ENCODE measurements at regions not wholly inside any gene's neighbourhood (a gene's known extent, or its start where the extent isn't known, plus 50 kb on each side); places are given as distances from the start of the nearest gene placed in this dataset.
A peak's percentile ranks its signal among the peaks of the same experiment; 100 is the strongest.

DNA sequence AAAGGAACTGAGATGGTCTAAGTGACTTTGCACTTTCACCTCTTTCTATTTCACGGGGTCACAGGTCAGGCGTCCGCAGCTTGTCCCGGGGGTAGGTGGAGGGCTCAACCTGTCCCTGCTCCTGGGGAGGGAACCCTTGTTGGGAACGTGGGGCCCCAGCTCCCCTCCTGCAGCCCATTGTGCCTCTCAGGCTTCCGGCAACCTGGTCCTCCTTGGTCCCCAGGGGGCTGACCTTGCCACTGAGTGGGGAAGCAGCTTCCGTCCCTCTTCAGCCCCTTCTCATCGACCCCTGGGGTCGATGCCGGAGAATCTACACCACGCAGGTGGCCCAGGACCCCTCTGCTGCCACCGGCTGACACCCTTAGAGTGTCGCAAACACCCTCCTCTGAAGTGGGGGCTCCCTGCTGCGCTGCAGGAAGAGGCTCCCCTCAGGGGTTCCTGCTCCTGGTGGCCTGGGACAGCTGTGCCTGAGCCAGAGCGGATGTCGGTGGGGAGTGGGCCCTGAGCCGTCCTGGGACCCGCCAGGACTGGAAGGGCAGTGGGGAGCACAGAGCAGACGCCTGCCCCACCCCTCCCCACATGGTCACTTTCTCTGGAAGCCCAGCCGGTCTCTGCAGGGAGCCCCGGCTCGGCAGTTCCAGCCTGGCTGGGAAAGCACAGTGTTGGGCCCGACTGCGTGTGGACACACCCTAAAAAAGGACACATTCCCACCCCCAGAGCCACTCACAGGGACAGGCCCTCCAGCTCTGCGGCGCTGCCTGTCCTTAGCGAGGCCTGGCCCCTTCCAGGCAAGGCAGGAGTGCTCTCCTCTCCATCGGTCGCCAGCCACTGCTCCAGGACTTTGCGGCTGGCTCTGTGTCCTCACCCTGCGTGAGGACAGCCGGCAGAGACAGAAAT, 357.5 kb upstream of the SHH start:
- Histone ChIP-seq H3K4me3 (ENCODE audit: insufficient read depth, low read depth, low read length) (no peak overlapping the region), H3K56ac (ENCODE audit: extremely low read depth, insufficient read depth, low read length) (no peak overlapping the region), H4K20me1 (ENCODE audit: insufficient read depth, low read length) (no peaks in the 10 kb centered on the region), H3K14ac (replicated peaks; ENCODE audit: low read depth, low read length) (no peak overlapping the region), H4K91ac (ENCODE audit: insufficient read depth, low read depth, low read length) (no peak overlapping the region), H3K36me3 (ENCODE audit: control insufficient read depth, insufficient read depth, low read length) (no peaks in the 10 kb centered on the region), H2BK5ac (ENCODE audit: low read depth, low read length, poor library complexity, severe bottlenecking) (no peak overlapping the region), H3K9ac (ENCODE audit: low read depth, low read length) (no peak overlapping the region), H4K8ac (ENCODE audit: low read depth in 2 of 2, low read length in 2 of 2) (no peak overlapping the region), H2BK15ac (ENCODE audit: low read depth, low read length) (no peak overlapping the region), H2AK5ac (ENCODE audit: low read depth, low read length) (no peak overlapping the region), H2BK120ac (ENCODE audit: low read depth, low read length) (no peak overlapping the region), H3K23ac (ENCODE audit: low read depth, low read length) (no peak overlapping the region), H2AK9ac (replicated peaks; ENCODE audit: low read depth, low read length, poor library complexity) (peak overlapping the region; percentile 28), H3K27ac (ENCODE audit: insufficient read depth, low read length) (no peak overlapping the region), H2BK20ac (ENCODE audit: low read depth, low read length) (no peak overlapping the region), H2AFZ (replicated peaks; ENCODE audit: low read length, poor library complexity) (no peak overlapping the region), H3K4ac (ENCODE audit: low read depth, low read length) (no peak overlapping the region), H3K4me1 (ENCODE audit: control insufficient read depth, insufficient read depth, low read length) (no peaks in the 10 kb centered on the region), H3K4me2 (ENCODE audit: low read depth, low read length) (no peak overlapping the region), H3K18ac (ENCODE audit: low read depth, low read length) (no peak overlapping the region), H4K5ac (ENCODE audit: low read depth, low read length) (no peak overlapping the region), H3K9me3 (ENCODE audit: control insufficient read depth, insufficient read depth, low read length) (peaks cover 36% of the 10 kb centered on the region), H3K9me1 (ENCODE audit: insufficient read depth, low read length) (no peaks in the 10 kb centered on the region), H3K79me1 (ENCODE audit: low read depth in 1 of 2, low read length in 2 of 2) (no peaks in the 10 kb centered on the region), H3K27me3 (ENCODE audit: control insufficient read depth, insufficient read depth, low read length) (no peaks in the 10 kb centered on the region)
- DNase-seq (no peak), ATAC-seq (ENCODE audit: low read depth) (no peak)
- intact Hi-C loops (cut with micrococcal nuclease): no loop called here
- POLR2A ChIA-PET (ENCODE audit: unreplicated experiment): no interaction called here
- CTCF ChIA-PET: no interaction called here
- in situ Hi-C loops (cut with MboI; ENCODE audit: low sequenced_read_pairs): no loop called here
- TF ChIP-seq RCOR1 (IDR thresholded peaks at IDR 0.05; ENCODE audit: insufficient replicate concordance, low read length) (no peak), FOS (IDR thresholded peaks at IDR 0.05; ENCODE audit: low read depth, low read length) (no peak), RFX5 (IDR thresholded peaks at IDR 0.05; ENCODE audit: low read depth, low read length) (no peak), BHLHE40 (IDR thresholded peaks at IDR 0.05; ENCODE audit: low read depth, low read length) (no peak), RAD21 (IDR thresholded peaks at IDR 0.05; ENCODE audit: low read length) (no peak), CHD1 (IDR thresholded peaks at IDR 0.05; ENCODE audit: low read depth, low read length) (no peak), MXI1 (IDR thresholded peaks at IDR 0.05; ENCODE audit: borderline replicate concordance, low read depth, low read length) (no peak), POLR2A (IDR thresholded peaks at IDR 0.05; ENCODE audit: low read depth, low read length) (no peak), CEBPB (IDR thresholded peaks at IDR 0.05; ENCODE audit: low read depth, low read length) (no peak)
- TF ChIP-seq, protein P1, sequence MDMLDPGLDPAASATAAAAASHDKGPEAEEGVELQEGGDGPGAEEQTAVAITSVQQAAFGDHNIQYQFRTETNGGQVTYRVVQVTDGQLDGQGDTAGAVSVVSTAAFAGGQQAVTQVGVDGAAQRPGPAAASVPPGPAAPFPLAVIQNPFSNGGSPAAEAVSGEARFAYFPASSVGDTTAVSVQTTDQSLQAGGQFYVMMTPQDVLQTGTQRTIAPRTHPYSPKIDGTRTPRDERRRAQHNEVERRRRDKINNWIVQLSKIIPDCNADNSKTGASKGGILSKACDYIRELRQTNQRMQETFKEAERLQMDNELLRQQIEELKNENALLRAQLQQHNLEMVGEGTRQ (IDR thresholded peaks at IDR 0.05; ENCODE audit: low read depth, low read length): no peak
- TF ChIP-seq, protein P2, sequence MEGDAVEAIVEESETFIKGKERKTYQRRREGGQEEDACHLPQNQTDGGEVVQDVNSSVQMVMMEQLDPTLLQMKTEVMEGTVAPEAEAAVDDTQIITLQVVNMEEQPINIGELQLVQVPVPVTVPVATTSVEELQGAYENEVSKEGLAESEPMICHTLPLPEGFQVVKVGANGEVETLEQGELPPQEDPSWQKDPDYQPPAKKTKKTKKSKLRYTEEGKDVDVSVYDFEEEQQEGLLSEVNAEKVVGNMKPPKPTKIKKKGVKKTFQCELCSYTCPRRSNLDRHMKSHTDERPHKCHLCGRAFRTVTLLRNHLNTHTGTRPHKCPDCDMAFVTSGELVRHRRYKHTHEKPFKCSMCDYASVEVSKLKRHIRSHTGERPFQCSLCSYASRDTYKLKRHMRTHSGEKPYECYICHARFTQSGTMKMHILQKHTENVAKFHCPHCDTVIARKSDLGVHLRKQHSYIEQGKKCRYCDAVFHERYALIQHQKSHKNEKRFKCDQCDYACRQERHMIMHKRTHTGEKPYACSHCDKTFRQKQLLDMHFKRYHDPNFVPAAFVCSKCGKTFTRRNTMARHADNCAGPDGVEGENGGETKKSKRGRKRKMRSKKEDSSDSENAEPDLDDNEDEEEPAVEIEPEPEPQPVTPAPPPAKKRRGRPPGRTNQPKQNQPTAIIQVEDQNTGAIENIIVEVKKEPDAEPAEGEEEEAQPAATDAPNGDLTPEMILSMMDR (conservative IDR thresholded peaks at IDR 0.05; ENCODE audit: low read depth, low read length): no peak
- BruUV-seq (replicated peaks): no TSS peak
- 80% methylated on average over 3 of the region's 32 CpGs; no CpG with 5 or more reads in 1 of the 2 experiments for WGBS, 2 experiments (ENCODE audit: extremely low coverage in 2 of 2, insufficient read length in 1 of 2)
- dilution Hi-C loops (cut with HindIII; ENCODE audit: low sequenced_read_pairs, unreplicated experiment): no loop called here
